GM21390 (cell line): ENCODE measurements at regions not wholly inside any gene's neighbourhood (a gene's known extent, or its start where the extent isn't known, plus 50 kb on each side); places are given as distances from the start of the nearest gene placed in this dataset.

Source experiments
- ATAC-seq: cut with Tn5 transposase; IDR thresholded peaks from one replicate; pipeline ENCODE4 v1.9.1; 2021; ENCODE audit not compliant: unreplicated experiment

- no peak for ATAC-seq
Measured at GRCh38 chr18:37958499-37958898, 392.9 kb upstream of the CELF4 start.

GRCh38 chr18:37956902-37957301 lies 391.3 kb upstream of the CELF4 start:
- no peak for ATAC-seq

- no peak for ATAC-seq
Measured at GRCh38 chr18:37956020-37956419, 390.4 kb upstream of the CELF4 start.

- no peak for ATAC-seq
Measured at GRCh38 chr18:37955201-37955600, 389.6 kb upstream of the CELF4 start.

GRCh38 chr18:37953876-37954275 lies 388.3 kb upstream of the CELF4 start:
- ATAC-seq, result no peak

- ATAC-seq, result no peak
Measured at GRCh38 chr18:37948471-37948870, 382.9 kb upstream of the CELF4 start.

GRCh38 chr18:37946324-37946723 lies 380.7 kb upstream of the CELF4 start:
- no peak for ATAC-seq

- ATAC-seq, result no peak
Measured at GRCh38 chr18:37944700-37945270, 379.2 kb upstream of the CELF4 start.

GRCh38 chr18:37937287-37937686 lies 371.7 kb upstream of the CELF4 start:
- no peak for ATAC-seq

- ATAC-seq, result no peak
Measured at GRCh38 chr18:37935086-37935485, 369.5 kb upstream of the CELF4 start.

- ATAC-seq, result no peak
Measured at GRCh38 chr18:37930640-37931039, 365.0 kb upstream of the CELF4 start.

GRCh38 chr18:37922162-37922561 lies 356.6 kb upstream of the CELF4 start:
- ATAC-seq, result no peak

- no peak for ATAC-seq
Measured at GRCh38 chr18:37920865-37921264, 355.3 kb upstream of the CELF4 start.

GRCh38 chr18:37913051-37913450 lies 347.5 kb upstream of the CELF4 start:
- ATAC-seq, result no peak

- no peak for ATAC-seq
Measured at GRCh38 chr18:37902344-37902743, 336.7 kb upstream of the CELF4 start.

GRCh38 chr18:37900326-37900725 lies 334.7 kb upstream of the CELF4 start:
- ATAC-seq, result no peak

- ATAC-seq, result no peak
Measured at GRCh38 chr18:37889963-37890362, 324.4 kb upstream of the CELF4 start.

- no peak for ATAC-seq
Measured at GRCh38 chr18:37874721-37875120, 309.1 kb upstream of the CELF4 start.

GRCh38 chr18:37873416-37873815 lies 307.8 kb upstream of the CELF4 start:
- ATAC-seq, result no peak

- no peak for ATAC-seq
Measured at GRCh38 chr18:37872562-37872961, 307.0 kb upstream of the CELF4 start.

GRCh38 chr18:37871561-37871960 lies 306.0 kb upstream of the CELF4 start:
- no peak for ATAC-seq

- no peak for ATAC-seq
Measured at GRCh38 chr18:37869051-37869450, 303.5 kb upstream of the CELF4 start.

GRCh38 chr18:37864122-37864521 lies 298.5 kb upstream of the CELF4 start:
- ATAC-seq, result no peak

GRCh38 chr18:37861981-37862380 lies 296.4 kb upstream of the CELF4 start:
- no peak for ATAC-seq
